ENCODE measurements at regions not wholly inside any gene's neighbourhood (a gene's known extent, or its start where the extent isn't known, plus 50 kb on each side); places are given as distances from the start of the nearest gene placed in this dataset.

DNA sequence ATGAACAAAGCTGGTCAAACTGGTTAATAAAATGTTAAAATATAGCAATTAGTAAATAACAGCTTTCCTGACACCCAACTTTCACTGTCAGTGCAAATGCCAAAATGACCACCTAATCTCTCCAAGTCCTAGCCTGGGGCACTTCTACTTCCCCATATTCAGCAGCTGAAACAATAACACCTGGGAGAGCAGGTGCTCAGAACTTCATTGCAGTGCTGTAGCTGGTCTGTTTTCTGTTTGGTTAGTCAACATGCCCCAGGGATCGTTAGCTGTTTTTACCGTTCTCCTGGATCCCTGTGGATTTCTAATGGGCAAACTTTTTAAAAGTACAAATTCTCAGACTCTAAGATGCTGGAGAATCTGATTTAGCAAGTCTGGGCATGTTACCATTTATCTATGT lies 759.7 kb downstream of the GALC start:
- no peak for TF ChIP-seq POLR2A (IDR thresholded peaks at IDR 0.05)
- TF ChIP-seq CTCF (IDR thresholded peaks at IDR 0.05), result no peak

Data from adrenal gland (tissue), 5 donors.